ENCODE measurements at regions not wholly inside any gene's neighbourhood (a gene's known extent, or its start where the extent isn't known, plus 50 kb on each side); places are given as distances from the start of the nearest gene placed in this dataset.
"Not testable (repeated sequence)": the region's sequence is repeated elsewhere in the genome, so short reads cannot be mapped to it uniquely, and the experiment has no call there.

- H3K79me2 ChIP-seq (ENCODE audit: insufficient read depth, low read length): no peaks in the 10 kb centered on the region
- RAD21 ChIA-PET (ENCODE audit: low non-redundant PET in 1 of 2, low total read pairs in 2 of 2, uncharacterized antibody in 2 of 2, unreplicated experiment in 2 of 2): no interaction called here
- intact Hi-C loops (cut with micrococcal nuclease): no loop called here
- no peaks in the 10 kb centered on the region for H3K36me3 ChIP-seq (ENCODE audit: control insufficient read depth in 1 of 2, insufficient read depth in 2 of 2, low read length in 2 of 2)
- CTCF ChIA-PET: no interaction called here
- no peak for TF ChIP-seq FOSL1 (IDR thresholded peaks at IDR 0.05; ENCODE audit: low read depth)
- TF ChIP-seq EZH2 (IDR thresholded peaks at IDR 0.05): no peak
- TF ChIP-seq POLR2AphosphoS5 (IDR thresholded peaks at IDR 0.05; ENCODE audit: low read depth, low read length): no peak
- TF ChIP-seq ELF1 (IDR thresholded peaks at IDR 0.05; ENCODE audit: borderline replicate concordance, low read depth): no peak
- no peak for TF ChIP-seq CBX3 (IDR thresholded peaks at IDR 0.05; ENCODE audit: low read depth)
- TF ChIP-seq EZH2phosphoT487 (IDR thresholded peaks at IDR 0.05; ENCODE audit: borderline replicate concordance): no peak
- TF ChIP-seq ZFX (IDR thresholded peaks at IDR 0.05): no peak
- TF ChIP-seq SRF (IDR thresholded peaks at IDR 0.05; ENCODE audit: low read depth): no peak
- no peak for TF ChIP-seq EGR1 (IDR thresholded peaks at IDR 0.05; ENCODE audit: low read depth)
- no peak for TF ChIP-seq YY1 (IDR thresholded peaks at IDR 0.05; ENCODE audit: extremely low read depth, insufficient replicate concordance, low read depth, low read length)
- no peak for TF ChIP-seq SP1 (IDR thresholded peaks at IDR 0.05; ENCODE audit: low read depth)
- TF ChIP-seq, protein P1, sequence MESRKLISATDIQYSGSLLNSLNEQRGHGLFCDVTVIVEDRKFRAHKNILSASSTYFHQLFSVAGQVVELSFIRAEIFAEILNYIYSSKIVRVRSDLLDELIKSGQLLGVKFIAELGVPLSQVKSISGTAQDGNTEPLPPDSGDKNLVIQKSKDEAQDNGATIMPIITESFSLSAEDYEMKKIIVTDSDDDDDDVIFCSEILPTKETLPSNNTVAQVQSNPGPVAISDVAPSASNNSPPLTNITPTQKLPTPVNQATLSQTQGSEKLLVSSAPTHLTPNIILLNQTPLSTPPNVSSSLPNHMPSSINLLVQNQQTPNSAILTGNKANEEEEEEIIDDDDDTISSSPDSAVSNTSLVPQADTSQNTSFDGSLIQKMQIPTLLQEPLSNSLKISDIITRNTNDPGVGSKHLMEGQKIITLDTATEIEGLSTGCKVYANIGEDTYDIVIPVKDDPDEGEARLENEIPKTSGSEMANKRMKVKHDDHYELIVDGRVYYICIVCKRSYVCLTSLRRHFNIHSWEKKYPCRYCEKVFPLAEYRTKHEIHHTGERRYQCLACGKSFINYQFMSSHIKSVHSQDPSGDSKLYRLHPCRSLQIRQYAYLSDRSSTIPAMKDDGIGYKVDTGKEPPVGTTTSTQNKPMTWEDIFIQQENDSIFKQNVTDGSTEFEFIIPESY (IDR thresholded peaks at IDR 0.05; ENCODE audit: extremely low read depth, insufficient replicate concordance, low read length): no peak
- no peak for TF ChIP-seq JUND (IDR thresholded peaks at IDR 0.05)
- TF ChIP-seq, protein P2, sequence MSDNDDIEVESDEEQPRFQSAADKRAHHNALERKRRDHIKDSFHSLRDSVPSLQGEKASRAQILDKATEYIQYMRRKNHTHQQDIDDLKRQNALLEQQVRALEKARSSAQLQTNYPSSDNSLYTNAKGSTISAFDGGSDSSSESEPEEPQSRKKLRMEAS (IDR thresholded peaks at IDR 0.05): no peak
- no peaks in the 10 kb centered on the region for H3K4me1 ChIP-seq (ENCODE audit: control insufficient read depth in 1 of 2, insufficient read depth in 2 of 2, low read length in 2 of 2)
- no peaks in the 10 kb centered on the region for H4K20me1 ChIP-seq (ENCODE audit: insufficient read depth)
- H3K27ac ChIP-seq (ENCODE audit: low read depth, low read length): no peak overlapping the region
- H3K4me2 ChIP-seq (ENCODE audit: low read length): no peak overlapping the region
- no TSS peak for BruUV-seq (replicated peaks)
- DNase-seq (ENCODE audit: low read depth, low spot score): no peak
- H3K9ac ChIP-seq (ENCODE audit: low read length): no peak overlapping the region
- no peak overlapping the region for H3K4me3 ChIP-seq (replicated peaks in 1 of 2; ENCODE audit: low read depth in 1 of 2, low read length in 2 of 2)
- no peaks in the 10 kb centered on the region for H3K9me2 ChIP-seq (ENCODE audit: insufficient read depth)
- no peak for ATAC-seq
- POLR2A ChIA-PET: no interaction called here
- H3K27me3 ChIP-seq (ENCODE audit: insufficient read depth, low read length): no peaks in the 10 kb centered on the region
- H3K9me3 ChIP-seq (ENCODE audit: control insufficient read depth in 1 of 2, insufficient read depth in 1 of 2, low read depth in 1 of 2, low read length in 2 of 2): peaks cover 20 to 25% of the 10 kb centered on the region in 2 experiments; a peak in 2 of 4 replicates
- H2AFZ ChIP-seq (ENCODE audit: low read depth, low read length, poor library complexity, severe bottlenecking): no peak overlapping the region
Observed at GRCh38 chr19:22502766-22503165, 80.6 kb upstream of the ZNF98 start.

- DNase-seq (ENCODE audit: low read depth, low spot score); intact Hi-C loops (cut with micrococcal nuclease); H3K4me2 ChIP-seq (ENCODE audit: low read length); H3K9me2 ChIP-seq (ENCODE audit: insufficient read depth); H3K4me1 ChIP-seq (ENCODE audit: control insufficient read depth in 1 of 2, insufficient read depth in 2 of 2, low read length in 2 of 2); BruUV-seq (replicated peaks); RAD21 ChIA-PET (ENCODE audit: low non-redundant PET in 1 of 2, low total read pairs in 2 of 2, uncharacterized antibody in 2 of 2, unreplicated experiment in 2 of 2); H3K27ac ChIP-seq (ENCODE audit: low read depth, low read length); H4K20me1 ChIP-seq (ENCODE audit: insufficient read depth); POLR2A ChIA-PET; ATAC-seq; H3K36me3 ChIP-seq (ENCODE audit: control insufficient read depth in 1 of 2, insufficient read depth in 2 of 2, low read length in 2 of 2); H3K27me3 ChIP-seq (ENCODE audit: insufficient read depth, low read length); H3K79me2 ChIP-seq (ENCODE audit: insufficient read depth, low read length); H3K4me3 ChIP-seq (replicated peaks in 1 of 2; ENCODE audit: low read depth in 1 of 2, low read length in 2 of 2); CTCF ChIA-PET; H3K9ac ChIP-seq (ENCODE audit: low read length); H2AFZ ChIP-seq (ENCODE audit: low read depth, low read length, poor library complexity, severe bottlenecking): not testable (repeated sequence)
- peaks cover 13 to 32% of the 10 kb centered on the region in 2 experiments; a peak in 2 of 4 replicates for H3K9me3 ChIP-seq (ENCODE audit: control insufficient read depth in 1 of 2, insufficient read depth in 1 of 2, low read depth in 1 of 2, low read length in 2 of 2)
Observed at GRCh38 chr19:22498831-22499430, 76.8 kb upstream of the ZNF98 start.
